ENCODE measurements at regions not wholly inside any gene's neighbourhood (a gene's known extent, or its start where the extent isn't known, plus 50 kb on each side); places are given as distances from the start of the nearest gene placed in this dataset.

GRCh38 chr19:31784671-31785101 is 435.4 kb upstream of the TSHZ3 start:
- DNase-seq (ENCODE audit: low read depth in 2 of 2) = no peak

GRCh38 chr19:31801611-31802010 is 452.4 kb upstream of the TSHZ3 start:
- DNase-seq (ENCODE audit: low read depth in 2 of 2) = no peak

DNA sequence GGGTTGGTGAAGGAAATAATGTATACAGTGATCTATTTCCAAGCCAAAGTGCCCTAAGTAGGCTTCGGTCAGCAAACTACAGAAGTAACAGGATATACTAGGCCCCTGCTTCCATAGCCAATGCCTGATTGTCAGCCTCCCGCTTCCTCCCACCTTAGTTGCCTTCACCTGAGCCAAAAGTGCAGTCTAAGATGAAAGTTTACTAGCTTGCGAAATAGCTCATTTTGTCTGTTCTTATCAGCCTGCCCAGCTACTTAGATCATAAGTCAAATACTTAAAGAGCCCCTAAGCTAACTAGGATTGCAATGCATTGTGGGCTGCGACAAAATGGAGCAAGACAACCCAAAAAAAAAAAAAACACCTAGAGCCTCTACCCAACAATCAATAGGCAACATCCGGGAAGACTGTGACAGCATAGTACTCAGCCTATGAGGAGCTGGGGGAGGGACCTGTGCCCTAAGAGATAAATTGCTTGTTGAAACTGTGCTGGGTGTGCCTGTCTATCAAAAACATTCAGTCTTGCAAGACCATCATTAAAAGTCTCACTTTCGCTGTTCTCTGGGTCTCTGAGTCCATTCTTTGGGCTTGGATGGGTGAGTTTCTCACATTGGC is 454.7 kb upstream of the TSHZ3 start:
- no peak for DNase-seq (ENCODE audit: low read depth in 2 of 2)

DNA sequence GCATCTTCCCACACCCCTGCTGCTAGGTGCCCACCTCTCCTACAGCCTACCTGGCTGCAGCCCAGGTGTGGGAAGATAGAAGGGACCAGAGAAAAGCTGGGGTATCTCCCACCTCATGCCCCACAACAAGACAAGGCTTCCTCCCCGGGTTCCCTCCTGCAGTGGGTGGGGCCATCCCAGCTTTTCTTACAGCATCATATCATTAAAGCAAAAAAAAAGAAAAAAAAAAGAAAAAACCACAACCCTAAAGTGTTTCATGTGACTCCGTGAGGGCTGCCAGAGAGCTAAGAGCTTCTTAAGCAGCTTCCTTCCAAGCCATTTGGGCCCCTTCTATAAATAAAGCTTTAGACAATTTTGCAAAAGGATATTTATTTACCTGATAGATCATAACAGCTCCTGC is 455.4 kb upstream of the TSHZ3 start:
- DNase-seq (ENCODE audit: low read depth in 2 of 2) = no peak

DNA sequence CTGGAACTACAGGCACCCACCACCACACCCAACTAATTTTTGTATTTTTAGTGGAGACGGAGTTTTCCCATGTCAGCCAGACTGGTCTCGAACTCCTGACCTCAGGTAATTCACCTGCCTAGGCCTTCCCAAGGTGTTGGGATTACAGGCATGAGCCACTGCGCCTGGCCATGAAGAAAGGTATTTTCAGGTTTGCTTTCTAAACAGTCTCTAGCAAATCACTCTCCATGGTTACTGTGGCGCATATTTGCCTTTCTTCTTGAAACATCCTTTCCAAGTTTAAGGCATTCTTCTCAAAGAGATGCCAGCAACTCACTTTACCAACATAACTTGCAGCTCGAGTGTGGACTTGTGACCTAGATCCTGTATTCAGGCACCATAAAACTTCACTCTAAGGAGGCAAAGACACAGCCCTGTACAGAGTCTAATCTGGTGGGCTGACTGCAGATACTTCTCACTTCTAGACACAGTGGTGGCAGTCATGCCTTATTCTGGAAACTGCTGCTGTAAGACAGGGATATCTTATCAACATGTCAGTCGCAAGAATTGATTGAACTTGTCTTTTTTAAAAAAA is 461.4 kb upstream of the TSHZ3 start:
- DNase-seq (ENCODE audit: low read depth in 2 of 2) = no peak

DNA sequence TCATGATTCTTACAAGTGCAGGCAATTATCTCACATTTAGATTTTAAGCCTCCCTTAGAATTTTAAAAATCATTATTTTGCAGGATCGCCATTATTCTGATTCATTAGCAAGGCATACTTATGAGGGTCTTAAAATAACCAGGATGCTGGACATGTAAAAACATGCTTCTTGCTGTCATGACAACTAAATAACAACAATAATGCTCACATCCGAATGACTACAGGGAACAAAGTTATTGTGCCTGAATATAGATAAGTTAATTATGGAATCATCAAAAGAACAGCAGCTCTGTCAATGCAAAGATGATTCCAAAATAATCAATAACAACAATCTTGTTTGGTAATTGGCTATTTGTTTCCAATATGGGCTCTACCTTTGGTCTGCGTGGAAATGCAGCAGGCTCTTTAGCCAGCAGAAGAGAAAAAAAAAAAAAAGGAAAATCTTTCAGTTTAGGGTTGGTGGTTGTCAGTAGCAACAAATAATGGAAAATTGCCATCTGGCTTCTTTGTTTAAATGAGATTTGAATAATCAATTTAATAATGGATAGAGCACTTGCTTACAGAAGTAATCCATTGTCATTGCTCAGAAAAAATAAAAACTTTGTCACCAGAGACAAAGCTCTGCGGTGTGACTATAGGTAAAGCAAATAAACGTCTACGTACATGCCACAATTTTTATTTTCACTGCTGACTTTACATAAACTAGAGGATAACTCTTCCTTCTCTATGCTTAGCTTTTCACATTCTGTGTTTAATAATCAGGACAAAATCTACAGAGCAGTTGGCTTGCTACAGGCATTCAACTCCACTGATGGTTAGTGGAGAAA is 468.9 kb upstream of the TSHZ3 start:
- no peak for DNase-seq (ENCODE audit: low read depth in 2 of 2)

DNA sequence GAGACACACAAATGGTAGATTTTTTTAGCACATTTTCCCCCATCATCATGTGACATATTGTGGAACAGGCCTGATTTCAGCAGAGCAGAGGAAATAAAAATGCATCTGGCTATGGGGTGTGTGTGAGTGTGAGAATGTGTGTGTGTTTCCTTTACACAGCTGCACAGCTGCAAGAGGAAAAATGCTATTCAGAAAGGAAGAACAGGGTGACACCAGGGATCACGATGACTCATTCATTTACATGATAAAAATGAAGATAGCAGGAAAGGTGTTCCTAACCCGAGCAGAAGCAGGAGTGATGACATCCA is 469.5 kb upstream of the TSHZ3 start:
- DNase-seq (ENCODE audit: low read depth in 2 of 2) = peak in 1 of 2 donors; percentile 1

DNA sequence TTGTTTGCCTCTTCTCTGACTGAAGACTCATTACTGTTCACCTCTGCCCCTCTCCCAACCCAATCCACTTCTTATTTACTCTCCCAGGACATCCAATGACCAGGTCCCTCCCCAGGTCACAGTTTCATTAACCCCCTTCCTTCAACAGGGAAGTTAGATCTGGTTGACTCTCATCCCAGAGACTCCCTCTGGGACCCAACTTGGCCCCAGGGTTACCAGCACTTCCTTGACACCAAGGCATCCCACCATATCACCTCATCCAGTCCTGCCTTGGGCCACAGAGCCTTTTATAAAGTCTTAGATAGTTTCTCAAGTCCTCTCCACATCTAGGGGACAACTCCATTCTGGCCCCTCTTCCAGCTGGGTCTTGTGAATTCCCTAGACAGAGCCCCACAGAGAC is 470.6 kb upstream of the TSHZ3 start:
- DNase-seq (ENCODE audit: low read depth in 2 of 2) = no peak

GRCh38 chr19:31821346-31821745 is 472.1 kb upstream of the TSHZ3 start:
- no peak for DNase-seq (ENCODE audit: low read depth in 2 of 2)

DNA sequence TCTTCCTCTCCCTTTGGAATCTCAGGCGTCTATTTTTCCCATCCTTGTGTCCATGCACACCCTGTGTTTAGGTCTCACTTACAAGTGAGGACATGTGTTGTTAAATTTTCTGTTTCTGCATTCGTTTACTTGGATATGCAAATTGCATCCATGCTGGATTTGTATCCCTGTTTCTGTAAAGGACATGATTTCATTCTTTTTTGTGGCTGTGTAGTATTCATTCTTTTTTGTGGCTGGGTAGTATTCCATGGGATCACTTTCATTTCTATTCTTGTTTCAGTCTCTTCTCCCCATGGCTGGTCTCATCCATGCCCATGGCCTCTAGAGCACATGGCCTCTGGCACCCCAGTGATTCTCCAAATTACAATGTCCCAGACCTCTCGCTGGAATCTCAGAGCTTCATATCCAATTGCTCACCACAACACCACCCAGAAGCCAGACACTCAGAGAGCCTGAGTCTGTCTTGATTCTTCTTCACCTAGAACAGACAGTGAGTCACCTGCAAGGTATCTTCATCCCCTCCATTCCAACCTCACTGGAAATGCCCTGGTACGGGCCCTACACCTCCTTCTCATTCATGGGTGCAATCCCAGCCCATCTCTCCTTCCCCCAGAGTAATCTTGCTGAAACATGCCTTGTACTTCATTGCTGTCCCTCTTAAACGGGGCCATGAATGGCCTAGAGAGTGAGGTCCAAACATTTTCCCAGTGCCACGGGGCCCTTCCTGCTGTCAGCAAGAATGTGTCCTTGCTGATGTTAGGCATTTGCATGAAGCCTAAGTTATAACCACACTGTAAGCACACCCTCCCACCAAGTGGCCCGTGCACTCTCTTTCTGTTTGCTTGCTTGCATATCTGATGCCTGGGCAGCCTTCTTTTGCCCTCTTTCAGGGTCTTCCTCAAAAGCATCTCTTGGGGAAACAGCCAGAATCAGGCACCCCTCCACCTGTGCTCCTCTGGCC is 476.2 kb upstream of the TSHZ3 start:
- no peak for DNase-seq (ENCODE audit: low read depth in 2 of 2)

DNA sequence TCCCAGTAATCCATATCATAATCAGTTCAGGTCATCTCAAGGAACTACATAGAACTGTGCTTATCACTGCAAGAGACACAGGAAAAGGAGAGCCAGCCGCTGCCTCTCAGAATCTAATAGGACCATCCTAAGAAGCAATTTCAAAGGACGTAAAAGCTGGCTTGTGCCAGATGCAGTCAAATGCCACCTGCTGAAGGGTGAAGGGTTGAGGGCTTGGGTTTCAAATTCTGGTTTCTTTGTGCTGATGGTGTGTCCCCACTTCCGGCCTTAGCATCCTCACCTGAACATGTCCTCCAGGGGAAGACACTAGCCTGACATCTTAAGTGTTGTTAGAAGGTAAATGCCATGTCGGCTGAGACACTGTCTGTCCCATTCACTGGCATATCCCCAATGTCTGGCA is 477.1 kb upstream of the TSHZ3 start:
- no peak for DNase-seq (ENCODE audit: low read depth in 2 of 2)

DNA sequence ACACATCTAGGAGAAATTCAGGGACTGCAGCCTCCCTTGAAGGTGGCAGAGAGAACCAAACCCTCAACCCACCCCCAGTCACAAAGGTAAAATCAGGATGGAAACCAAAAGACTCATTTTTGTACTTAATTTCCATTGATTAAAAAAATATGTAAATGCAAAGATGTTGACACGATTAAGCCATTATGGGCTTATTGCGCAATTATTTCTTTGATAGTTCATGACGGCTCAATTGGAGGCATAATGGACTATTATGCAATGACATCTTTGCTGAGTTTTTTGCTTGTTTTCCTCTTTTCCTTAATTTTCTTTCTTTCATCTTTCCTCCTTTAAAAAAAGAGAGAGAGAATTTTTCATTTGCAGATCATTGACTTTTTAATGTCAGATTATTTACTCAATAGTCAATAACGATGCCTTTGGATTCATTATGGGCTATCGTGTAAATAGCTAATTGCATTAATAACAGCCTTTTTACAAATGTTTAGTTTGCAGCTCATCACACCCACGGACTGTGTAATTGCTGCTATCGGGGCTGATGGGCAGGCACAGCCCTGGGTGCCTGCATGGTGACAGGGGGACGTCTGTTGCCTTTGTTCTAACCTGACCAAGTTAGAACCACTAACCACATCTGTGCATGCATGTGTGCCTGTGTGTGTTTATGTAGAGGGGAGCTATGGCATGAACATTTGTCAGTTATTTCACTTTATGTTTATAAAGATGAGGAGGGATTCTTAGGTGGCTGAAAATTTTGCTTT is 482.4 kb upstream of the TSHZ3 start:
- no peak for DNase-seq (ENCODE audit: low read depth in 2 of 2)

- DNase-seq (ENCODE audit: low read depth in 2 of 2) = no peak
Observed at GRCh38 chr19:31832176-31832548, 482.9 kb upstream of the TSHZ3 start.

GRCh38 chr19:31834070-31834469 is 484.8 kb upstream of the TSHZ3 start:
- DNase-seq (ENCODE audit: low read depth in 2 of 2) = no peak

GRCh38 chr19:31838163-31838815 is 489.1 kb upstream of the TSHZ3 start:
- no peak for DNase-seq (ENCODE audit: low read depth in 2 of 2)

- DNase-seq (ENCODE audit: low read depth in 2 of 2) = no peak
Observed at GRCh38 chr19:31840371-31840770, 491.1 kb upstream of the TSHZ3 start.

DNA sequence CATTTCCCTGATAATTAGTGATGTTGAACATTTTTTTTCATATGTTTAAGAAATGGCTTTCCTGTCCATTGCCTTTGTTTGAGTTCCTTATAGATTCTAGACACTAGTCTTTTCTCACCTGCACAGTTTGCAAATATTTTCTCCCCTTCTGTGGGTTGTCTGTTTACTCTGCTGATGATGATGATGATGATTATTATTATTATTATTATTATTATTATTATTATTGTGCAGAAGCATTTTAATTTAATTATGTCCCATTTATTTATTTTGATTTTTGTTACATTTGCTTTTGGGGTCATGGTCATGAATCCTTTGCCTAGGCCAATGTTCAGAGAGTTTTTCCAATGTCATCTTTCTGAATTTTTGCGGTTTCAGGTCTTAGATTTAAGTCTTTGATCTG is 492.5 kb upstream of the TSHZ3 start:
- DNase-seq (ENCODE audit: low read depth in 2 of 2) = no peak

DNA sequence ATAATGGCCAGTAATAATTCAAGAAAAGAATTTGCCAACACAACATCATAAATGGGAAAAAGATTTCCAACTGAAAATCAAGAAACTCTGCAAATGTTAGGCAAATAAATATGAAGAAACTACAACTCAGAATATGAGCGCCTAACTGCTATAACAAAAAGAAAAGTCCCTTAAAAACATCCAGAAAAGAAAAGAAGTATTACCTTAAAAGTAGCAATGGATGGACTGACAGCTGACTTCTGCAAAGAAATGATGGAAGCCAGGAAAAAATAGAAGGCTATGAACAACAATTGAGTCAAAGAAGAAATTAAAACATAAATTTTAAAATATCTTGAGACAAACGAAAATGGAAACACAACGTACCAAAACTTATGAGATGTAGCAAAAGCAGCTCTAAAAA is 482.3 kb upstream of the ZNF507 start:
- no peak for DNase-seq (ENCODE audit: low read depth in 2 of 2)

GRCh38 chr19:31874313-31874712 is 471.1 kb upstream of the ZNF507 start:
- no peak for DNase-seq (ENCODE audit: low read depth in 2 of 2)

DNA sequence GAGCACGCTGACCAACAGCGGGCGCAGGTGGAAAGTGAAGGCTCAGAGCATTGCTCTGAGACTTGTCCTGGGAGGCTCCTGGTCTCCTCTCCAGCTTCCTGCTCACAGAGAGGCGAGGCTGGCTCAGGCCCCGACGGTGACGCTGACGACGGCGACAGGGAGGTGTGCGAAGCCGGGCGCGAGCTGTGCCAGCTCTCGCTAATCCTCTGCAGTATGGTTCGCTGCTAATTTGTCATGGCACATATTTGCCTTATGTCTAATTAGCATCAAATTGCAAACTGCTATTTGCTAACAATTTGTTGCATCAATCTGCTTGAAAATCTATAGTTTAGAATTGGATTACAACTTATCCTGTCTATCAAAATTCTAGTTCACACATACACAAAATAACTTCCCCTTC is 469.8 kb upstream of the ZNF507 start:
- DNase-seq (ENCODE audit: low read depth in 2 of 2) = no peak

GRCh38 chr19:31880283-31880682 is 465.1 kb upstream of the ZNF507 start:
- DNase-seq (ENCODE audit: low read depth in 2 of 2) = no peak

Data from dermis microvascular lymphatic vessel endothelial cell (primary cell).